NCI-H2196 treated with DMSO at 0.1 percent for 48 hours (cell line): ENCODE measurements at regions not wholly inside any gene's neighbourhood (a gene's known extent, or its start where the extent isn't known, plus 50 kb on each side); places are given as distances from the start of the nearest gene placed in this dataset.

Experiments used
- DNase-seq: peaks from one replicate; lab custom pipeline; 2025; ENCODE audit not compliant: unreplicated experiment; lab: John Stamatoyannopoulos, UW

DNA sequence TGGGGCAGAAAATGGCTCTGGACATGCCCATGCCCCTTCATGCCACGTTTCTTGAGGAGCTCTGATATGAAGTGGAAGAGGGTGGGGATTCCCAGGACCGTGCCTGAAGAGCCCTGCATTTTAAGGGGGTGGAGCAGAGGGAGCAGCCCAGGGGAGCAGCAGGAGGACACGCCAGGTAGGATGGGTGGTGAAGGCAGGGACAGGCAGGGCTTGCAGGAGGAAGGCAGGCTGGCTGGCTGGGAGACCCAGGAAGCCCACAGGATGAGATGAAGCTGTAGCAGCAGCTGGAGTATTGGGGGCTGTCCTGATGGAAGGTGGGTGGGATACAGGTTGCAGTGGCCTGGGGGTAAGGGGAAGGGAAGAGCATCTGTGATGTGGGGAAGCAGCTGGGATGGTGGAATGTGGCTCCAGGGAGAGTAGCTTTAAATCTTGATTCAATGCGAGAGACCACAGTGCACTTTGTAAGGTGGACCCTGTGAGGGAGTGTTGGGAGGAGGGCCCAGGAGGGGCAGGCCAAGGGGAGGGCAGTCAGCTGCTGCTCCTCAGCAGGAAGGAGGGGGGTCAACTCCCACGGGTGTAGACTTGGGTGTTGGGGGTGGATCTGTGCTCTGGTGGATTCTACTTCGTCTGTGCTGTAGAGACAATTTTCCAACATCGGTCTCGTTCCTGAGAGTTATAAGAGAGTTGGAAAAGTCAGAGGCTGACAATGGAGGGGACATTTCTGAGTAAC is 242.6 kb upstream of the IRX4 start:
- DNase-seq, result no peak

GRCh38 chr5:2124434-2125170 is 241.9 kb upstream of the IRX4 start:
- DNase-seq, result no peak

DNA sequence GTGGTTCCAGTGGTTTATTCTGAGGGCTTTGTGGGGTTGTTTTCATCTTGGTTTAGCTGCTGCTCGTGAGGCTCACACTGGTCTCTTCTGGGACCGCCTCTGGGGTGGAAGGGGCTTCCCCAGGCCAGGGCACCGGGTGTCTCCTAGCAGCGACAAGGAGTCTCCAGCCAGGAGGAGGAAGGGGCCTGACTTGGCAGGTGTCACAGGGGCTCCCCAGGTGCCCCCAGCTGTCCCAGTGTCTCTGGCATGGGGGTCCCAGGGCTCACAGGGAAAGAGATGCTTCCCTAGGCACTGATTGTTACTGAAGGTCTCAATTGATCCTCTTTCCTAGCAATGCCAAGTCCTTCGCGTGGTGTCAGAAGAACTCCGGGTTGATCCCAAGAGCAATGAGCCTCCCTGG is 241.1 kb upstream of the IRX4 start:
- DNase-seq, result no peak

- no peak for DNase-seq
Observed at GRCh38 chr5:2120361-2120760, 237.6 kb upstream of the IRX4 start.

- DNase-seq, result no peak
Observed at GRCh38 chr5:2119573-2119972, 236.8 kb upstream of the IRX4 start.

GRCh38 chr5:2113348-2114131 is 230.8 kb upstream of the IRX4 start:
- no peak for DNase-seq

GRCh38 chr5:2112173-2113025 is 229.7 kb upstream of the IRX4 start:
- no peak for DNase-seq

DNA sequence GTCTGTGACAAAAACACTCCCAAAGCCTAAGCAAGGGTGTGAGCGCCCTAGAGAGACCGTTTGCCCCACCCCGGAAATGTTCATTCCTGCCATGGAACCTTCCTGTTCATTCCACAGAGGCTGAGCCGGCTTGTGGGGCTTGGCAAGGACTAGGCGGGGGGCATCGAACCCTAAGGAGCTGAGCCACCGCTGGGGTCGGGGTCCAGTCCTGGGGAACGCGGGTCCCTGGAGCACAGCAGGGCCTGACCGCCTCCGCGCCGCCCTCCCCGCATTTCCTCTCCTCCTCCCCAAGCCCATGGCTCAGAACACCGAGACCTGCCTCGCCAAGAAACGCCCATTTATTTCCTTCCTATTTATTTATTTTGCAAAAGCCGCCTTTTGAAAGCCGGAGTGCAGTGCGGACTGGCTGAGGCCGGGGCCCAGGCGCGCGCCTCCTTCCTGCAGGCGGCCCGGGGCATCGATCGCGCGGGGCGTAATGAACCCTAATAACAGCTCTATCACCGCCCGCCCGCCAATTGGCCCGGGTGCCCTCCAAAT is 228.9 kb upstream of the IRX4 start:
- DNase-seq, result no peak

GRCh38 chr5:2110934-2111462 is 228.3 kb upstream of the IRX4 start:
- no peak for DNase-seq

DNA sequence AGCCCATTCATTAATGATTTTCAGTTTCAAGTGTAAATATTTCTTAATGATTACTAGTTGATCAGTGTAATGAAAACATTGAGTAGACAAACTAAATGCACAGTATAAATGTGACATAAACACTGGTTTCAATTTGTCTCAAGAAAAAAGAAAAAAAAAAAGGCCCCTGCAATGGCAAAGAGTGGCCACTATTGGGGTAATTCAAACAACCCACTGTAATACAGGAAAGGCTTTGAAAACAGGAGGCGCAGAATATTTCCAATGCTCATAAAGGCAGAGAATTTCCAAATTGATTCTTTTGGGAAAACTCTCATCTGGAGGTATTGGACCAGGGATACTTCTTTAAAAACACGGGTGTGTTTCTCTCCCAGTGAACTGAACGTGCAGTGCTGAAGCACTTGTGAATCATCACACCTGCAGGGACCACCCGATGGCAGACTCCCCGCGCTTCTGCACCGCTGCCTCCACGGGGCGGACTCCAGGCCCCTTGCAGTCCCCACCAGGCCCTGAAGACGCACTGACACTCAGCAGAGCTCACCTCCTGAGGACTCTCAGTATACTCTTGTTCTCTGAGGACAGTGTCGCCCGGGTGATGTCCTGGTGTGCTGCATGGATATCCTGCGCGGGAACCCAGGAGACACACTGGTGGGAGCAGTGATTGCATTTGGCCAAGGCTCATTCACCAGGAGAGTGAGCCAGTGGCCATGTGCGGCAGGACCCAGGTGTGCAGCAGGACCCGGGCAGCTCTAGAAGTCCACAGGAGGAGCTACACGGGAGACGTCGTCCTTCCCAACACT is 227.6 kb upstream of the IRX4 start:
- no peak for DNase-seq

- DNase-seq, result no peak
Observed at GRCh38 chr5:2109566-2109965, 226.8 kb upstream of the IRX4 start.

GRCh38 chr5:2106721-2107120 is 224.0 kb upstream of the IRX4 start:
- no peak for DNase-seq

DNA sequence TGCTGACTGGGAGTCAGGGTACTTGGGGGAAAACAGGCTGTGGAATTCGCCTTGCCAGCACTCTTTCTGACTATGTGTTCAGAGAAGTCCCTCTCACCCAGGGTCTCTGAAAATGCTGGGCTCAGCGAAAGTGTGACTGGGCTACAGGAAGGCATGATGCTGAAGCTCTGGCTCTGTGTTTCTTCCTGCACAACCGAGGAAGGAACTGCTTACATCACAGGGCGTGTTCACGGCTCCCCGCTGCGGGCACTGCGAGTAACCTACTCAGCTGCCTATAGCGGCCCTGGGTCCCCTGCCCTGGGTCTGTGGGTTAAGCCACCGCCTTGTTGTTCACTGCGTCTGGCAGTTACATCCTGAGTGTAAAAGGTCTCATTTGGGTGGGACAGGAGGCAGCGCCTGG is 222.4 kb upstream of the IRX4 start:
- no peak for DNase-seq

DNA sequence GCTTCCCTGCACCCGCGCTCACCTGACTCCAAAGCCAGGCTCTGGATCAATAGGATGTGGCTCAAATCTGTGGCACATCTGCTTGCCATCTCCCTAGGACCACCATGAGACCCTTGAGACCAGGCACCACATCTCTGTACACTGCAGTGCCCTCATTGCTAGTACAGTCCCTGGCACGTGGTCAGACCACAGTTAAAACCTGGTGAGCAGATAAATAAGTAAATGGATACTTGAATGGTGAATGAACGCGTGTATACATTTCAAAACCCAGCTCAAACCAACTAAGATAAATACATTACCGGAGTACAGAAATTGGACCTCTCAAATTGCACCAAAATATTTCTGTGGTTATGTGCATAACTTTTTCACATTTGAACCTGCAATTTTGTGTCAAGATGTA is 221.2 kb upstream of the IRX4 start:
- DNase-seq, result no peak

GRCh38 chr5:2102819-2103776 is 220.4 kb upstream of the IRX4 start:
- DNase-seq, result no peak

- no peak for DNase-seq
Observed at GRCh38 chr5:2101685-2102084, 219.0 kb upstream of the IRX4 start.

DNA sequence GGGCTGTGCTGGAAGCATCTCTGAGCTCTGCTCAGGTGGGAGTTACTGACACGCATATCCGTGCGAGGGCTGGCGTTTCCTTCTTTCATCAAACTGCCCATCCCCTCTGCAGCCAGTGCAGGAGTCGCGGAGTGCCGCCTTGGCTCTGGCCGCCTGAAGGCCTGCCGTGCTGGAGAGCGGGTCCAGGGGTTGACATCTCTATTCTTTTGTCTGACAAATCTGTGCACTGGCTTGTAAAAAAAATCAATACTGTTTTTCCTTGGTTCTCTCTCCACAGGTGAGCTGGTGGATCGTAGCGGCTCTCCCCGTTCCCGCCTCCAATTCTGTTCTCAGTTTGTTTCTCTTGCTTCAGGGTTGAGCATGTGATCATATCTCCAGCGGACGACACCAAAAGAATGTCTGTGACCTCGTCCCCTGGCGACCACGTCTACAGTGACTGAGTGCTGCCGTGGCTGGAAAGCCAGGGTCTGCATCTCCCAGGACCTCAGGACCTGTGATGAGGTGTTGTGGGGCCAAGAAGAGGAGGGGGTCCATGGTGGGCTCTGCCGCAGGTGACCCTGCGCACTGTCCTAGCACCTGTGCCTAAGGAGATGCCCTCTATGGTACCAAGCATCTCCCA is 214.3 kb upstream of the IRX4 start:
- DNase-seq, result no peak

- DNase-seq, result no peak
Observed at GRCh38 chr5:2095011-2095410, 212.3 kb upstream of the IRX4 start.
